ENCODE measurements at regions not wholly inside any gene's neighbourhood (a gene's known extent, or its start where the extent isn't known, plus 50 kb on each side); places are given as distances from the start of the nearest gene placed in this dataset.

- no peak for TF ChIP-seq CTCF (IDR thresholded peaks at IDR 0.05; ENCODE audit: insufficient read depth, low read length, poor library complexity, severe bottlenecking)
- no peak for TF ChIP-seq EZH2phosphoT487 (conservative IDR thresholded peaks at IDR 0.05; ENCODE audit: low read length)
These were observed 88.4 kb downstream of the ENGASE start for GRCh38 chr17:79163071-79163470.

Data from SU-DHL-6 (cell line).